Vagina (tissue), 2 donors: ENCODE measurements at regions not wholly inside any gene's neighbourhood (a gene's known extent, or its start where the extent isn't known, plus 50 kb on each side); places are given as distances from the start of the nearest gene placed in this dataset.
"Not testable (repeated sequence)": the region's sequence is repeated elsewhere in the genome, so short reads cannot be mapped to it uniquely, and the experiment has no call there.

ENCODE experiments used
- DNase-seq, 2 donors: peaks; one replicate each; pipeline ENCODE4 v3.0.0-alpha.2; 2017; ENCODE audit errors: extremely low spot score in 2 of 2
- H3K27ac ChIP-seq: fragments of 200-600 bp; sonication (generic); one replicate; pipeline ENCODE4 v1.5.1; 2019
- H3K27me3 ChIP-seq: fragments of 200-600 bp; sonication (generic); one replicate; pipeline ENCODE4 v1.5.1; 2019
- H3K36me3 ChIP-seq, 2 donors: fragments of 200-600 bp; sonication (generic); one replicate each; pipeline ENCODE4 v1.5.1; 2017 to 2019
- H3K4me1 ChIP-seq: fragments of 200-600 bp; sonication (generic); one replicate; pipeline ENCODE4 v1.5.1; 2019
- H3K4me3 ChIP-seq, 2 donors: fragments of 200-600 bp; sonication (generic); 1 replicate in 1 of 2; 2 replicates in 1 of 2; pipeline ENCODE4 v1.5.1; 2016 to 2019
- H3K9me3 ChIP-seq: fragments of 200-600 bp; sonication (generic); one replicate; pipeline ENCODE4 v1.5.1; 2019
- POLR2A ChIP-seq, 2 donors: fragments of 450-650 bp; IDR thresholded peaks; one replicate each; pipeline ENCODE4 v1.6.1; 2017; ENCODE audit warnings: antibody characterized with exemption in 2 of 2, mild to moderate bottlenecking in 2 of 2, moderate library complexity in 2 of 2
- POLR2AphosphoS5 ChIP-seq, 2 donors: sonication (generic); formaldehyde crosslinking; IDR thresholded peaks; one replicate each; pipeline ENCODE4 v1.9.0; 2017; ENCODE audit warnings: antibody characterized with exemption in 2 of 2, mild to moderate bottlenecking in 2 of 2, low read depth in 1 of 2; ENCODE audit not compliant: insufficient read depth in 1 of 2
- intact Hi-C: fragments of 100-400 bp; cut with DNase I; formaldehyde crosslinking; loops from one replicate; pipeline ENCODE4 v1.15.1; 2023
- TF ChIP-seq, protein P1 (sequence below), 3 experiments: fragments of 450-650 bp in 2 of 3; fragments of 200-600 bp in 1 of 3; sonication (generic) in 1 of 3; IDR thresholded peaks; one replicate each; pipeline ENCODE4 v1.5.1; 2017 to 2019; ENCODE audit warnings: antibody characterized with exemption in 3 of 3, mild to moderate bottlenecking in 2 of 3, moderate library complexity in 2 of 3

DNA sequence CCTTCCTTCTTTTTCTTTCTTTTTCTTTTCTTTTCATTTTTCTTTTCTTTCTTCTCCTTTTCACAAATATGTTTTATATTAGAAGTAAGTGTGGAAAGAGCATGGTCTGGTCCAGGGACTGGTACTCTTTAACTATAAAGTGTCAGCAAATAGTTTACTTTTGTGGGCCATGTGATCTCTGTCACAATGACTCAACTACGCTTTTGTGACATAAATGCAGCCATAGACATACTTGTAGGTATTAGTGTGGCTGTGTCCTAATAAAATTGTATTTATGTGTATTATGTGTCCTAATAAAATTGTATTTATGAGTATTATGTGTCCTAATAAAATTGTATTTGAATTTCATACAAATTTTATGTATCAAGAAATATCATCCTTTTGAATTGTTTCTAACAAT, 749.1 kb upstream of the ARPP21 start:
- Histone ChIP-seq H3K27ac (no peak overlapping the region), H3K4me1 (no peaks in the 10 kb centered on the region), H3K9me3 (no peaks in the 10 kb centered on the region), H3K27me3 (no peaks in the 10 kb centered on the region), H3K4me3 (no peak overlapping the region), H3K36me3 (no peaks in the 10 kb centered on the region)
- intact Hi-C loops, result no loop called here
- TF ChIP-seq POLR2A (IDR thresholded peaks at IDR 0.05) (no peak), POLR2AphosphoS5 (IDR thresholded peaks at IDR 0.05; ENCODE audit: insufficient read depth in 1 of 2, low read depth in 1 of 2) (no peak)
- TF ChIP-seq, protein P1, sequence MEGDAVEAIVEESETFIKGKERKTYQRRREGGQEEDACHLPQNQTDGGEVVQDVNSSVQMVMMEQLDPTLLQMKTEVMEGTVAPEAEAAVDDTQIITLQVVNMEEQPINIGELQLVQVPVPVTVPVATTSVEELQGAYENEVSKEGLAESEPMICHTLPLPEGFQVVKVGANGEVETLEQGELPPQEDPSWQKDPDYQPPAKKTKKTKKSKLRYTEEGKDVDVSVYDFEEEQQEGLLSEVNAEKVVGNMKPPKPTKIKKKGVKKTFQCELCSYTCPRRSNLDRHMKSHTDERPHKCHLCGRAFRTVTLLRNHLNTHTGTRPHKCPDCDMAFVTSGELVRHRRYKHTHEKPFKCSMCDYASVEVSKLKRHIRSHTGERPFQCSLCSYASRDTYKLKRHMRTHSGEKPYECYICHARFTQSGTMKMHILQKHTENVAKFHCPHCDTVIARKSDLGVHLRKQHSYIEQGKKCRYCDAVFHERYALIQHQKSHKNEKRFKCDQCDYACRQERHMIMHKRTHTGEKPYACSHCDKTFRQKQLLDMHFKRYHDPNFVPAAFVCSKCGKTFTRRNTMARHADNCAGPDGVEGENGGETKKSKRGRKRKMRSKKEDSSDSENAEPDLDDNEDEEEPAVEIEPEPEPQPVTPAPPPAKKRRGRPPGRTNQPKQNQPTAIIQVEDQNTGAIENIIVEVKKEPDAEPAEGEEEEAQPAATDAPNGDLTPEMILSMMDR (IDR thresholded peaks at IDR 0.05), result no peak
- DNase-seq, result no peak

DNA sequence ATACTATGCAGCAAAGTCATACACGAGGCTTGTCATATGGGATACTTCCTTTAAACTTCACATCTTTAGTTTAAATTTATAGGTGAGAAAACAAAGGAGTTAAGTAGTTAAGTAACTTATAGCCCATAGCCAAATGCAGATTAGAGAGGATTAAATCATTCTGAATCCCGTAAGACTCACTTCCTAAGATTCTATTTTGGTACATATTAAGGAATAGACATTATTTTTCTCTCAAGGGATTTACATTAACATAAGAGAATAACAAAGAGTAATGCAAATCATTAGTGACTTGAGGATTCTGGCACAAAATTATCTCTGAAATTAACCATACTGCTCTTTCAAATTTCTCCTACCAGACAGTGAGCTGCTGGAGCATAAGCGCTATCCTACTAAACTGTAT, 747.4 kb upstream of the ARPP21 start:
- DNase-seq, result no peak
- Histone ChIP-seq H3K4me1 (no peaks in the 10 kb centered on the region), H3K27ac (no peak overlapping the region), H3K36me3 (no peaks in the 10 kb centered on the region), H3K4me3 (no peak overlapping the region), H3K9me3 (no peaks in the 10 kb centered on the region), H3K27me3 (no peaks in the 10 kb centered on the region)
- intact Hi-C loops, result no loop called here
- TF ChIP-seq, protein P1 (IDR thresholded peaks at IDR 0.05), result no peak
- TF ChIP-seq POLR2AphosphoS5 (IDR thresholded peaks at IDR 0.05; ENCODE audit: insufficient read depth in 1 of 2, low read depth in 1 of 2) (no peak), POLR2A (IDR thresholded peaks at IDR 0.05) (no peak)

DNA sequence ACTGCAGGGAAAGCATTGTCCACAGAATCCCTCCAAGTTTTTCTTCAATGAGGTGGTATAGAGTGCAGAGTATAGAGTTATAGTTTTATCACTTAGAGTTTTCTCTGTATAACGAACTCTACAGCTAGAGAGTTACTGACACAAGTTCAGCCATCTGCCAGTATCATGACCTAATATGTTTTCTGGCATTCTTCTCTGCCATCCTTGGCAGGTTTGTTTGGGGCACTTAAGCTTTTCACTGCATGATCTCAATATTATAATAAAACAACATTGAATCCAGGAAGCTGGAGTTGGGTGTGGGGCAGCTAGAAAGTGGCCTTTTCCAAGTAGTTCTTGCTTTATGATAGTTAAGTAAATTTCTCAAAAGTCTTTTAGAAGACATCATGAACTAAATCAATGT, 743.5 kb upstream of the ARPP21 start:
- Histone ChIP-seq H3K4me3 (no peak overlapping the region), H3K36me3 (no peaks in the 10 kb centered on the region), H3K27me3 (no peaks in the 10 kb centered on the region), H3K9me3 (no peaks in the 10 kb centered on the region), H3K27ac (no peak overlapping the region), H3K4me1 (no peaks in the 10 kb centered on the region)
- no peak for DNase-seq
- intact Hi-C loops, result no loop called here
- no peak for TF ChIP-seq POLR2A (IDR thresholded peaks at IDR 0.05)
- no peak for TF ChIP-seq POLR2AphosphoS5 (IDR thresholded peaks at IDR 0.05; ENCODE audit: insufficient read depth in 1 of 2, low read depth in 1 of 2)
- TF ChIP-seq, protein P1 (IDR thresholded peaks at IDR 0.05), result no peak

DNA sequence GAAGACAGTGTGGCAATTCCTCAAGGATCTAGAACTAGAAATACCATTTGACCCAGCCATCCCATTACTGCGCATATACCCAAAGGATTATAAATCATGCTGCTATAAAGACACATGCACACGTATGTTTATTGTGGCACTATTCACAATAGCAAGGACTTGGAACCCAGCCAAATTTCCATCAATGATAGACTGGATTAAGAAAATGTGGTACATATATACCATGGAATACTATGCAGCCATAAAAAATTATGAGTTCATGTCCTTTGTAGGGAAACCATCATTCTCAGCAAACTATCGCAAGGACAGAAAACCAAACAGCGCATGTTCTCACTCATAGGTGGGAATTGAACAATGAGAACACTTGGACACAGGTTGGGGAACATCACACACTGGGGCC, 729.6 kb upstream of the ARPP21 start:
- H3K36me3 ChIP-seq, H3K4me1 ChIP-seq, H3K27me3 ChIP-seq, DNase-seq, intact Hi-C loops, H3K9me3 ChIP-seq, H3K27ac ChIP-seq, H3K4me3 ChIP-seq: not testable (repeated sequence)

DNA sequence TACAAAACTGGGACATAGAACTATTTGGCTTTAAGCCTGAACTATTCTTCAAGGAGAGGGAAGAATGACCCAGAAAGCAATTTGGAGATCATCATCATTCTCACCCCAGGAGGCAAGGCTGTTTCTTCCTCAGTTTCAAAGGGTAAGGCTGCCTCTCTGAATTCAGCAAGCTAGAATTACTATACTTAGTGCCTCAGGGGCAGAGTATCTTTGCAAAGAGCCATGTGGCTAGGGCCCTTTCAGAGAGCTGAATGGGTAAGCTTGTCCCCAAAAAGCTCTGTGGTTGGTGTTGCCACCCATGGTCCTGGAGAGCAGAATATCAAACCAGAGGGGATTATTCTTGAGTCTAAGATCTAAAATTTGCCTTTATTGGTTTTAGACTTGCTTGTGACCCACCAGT, 720.3 kb upstream of the ARPP21 start:
- H3K27me3 ChIP-seq, result no peaks in the 10 kb centered on the region
- H3K9me3 ChIP-seq, result no peaks in the 10 kb centered on the region
- no peaks in the 10 kb centered on the region for H3K36me3 ChIP-seq
- H3K4me3 ChIP-seq, result no peak overlapping the region
- intact Hi-C loops, result no loop called here
- no peak overlapping the region for H3K27ac ChIP-seq
- DNase-seq, result no peak
- no peaks in the 10 kb centered on the region for H3K4me1 ChIP-seq
- no peak for TF ChIP-seq POLR2A (IDR thresholded peaks at IDR 0.05)
- TF ChIP-seq, protein P1 (IDR thresholded peaks at IDR 0.05), result no peak
- TF ChIP-seq POLR2AphosphoS5 (IDR thresholded peaks at IDR 0.05; ENCODE audit: insufficient read depth in 1 of 2, low read depth in 1 of 2), result no peak

DNA sequence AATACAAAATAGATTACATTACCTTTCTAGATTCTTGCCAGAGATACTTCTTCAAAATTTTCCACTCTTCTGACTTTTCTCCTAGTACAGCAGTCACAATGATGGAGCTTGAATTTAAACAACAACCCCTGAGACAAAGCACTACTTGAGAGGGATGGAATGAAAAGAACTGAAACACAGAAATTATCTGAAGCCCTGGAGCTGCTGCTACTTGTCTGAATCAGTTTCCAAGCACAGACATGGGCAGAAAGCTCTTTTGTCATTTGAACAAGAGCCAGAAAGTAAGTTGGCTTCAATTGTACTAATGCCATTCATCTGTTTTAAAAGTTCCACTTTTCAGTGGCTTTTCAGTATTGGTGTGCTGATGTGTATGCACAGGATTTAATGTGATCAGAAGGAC, 718.5 kb upstream of the ARPP21 start:
- Histone ChIP-seq H3K4me3 (no peak overlapping the region), H3K4me1 (no peaks in the 10 kb centered on the region), H3K36me3 (no peaks in the 10 kb centered on the region), H3K9me3 (no peaks in the 10 kb centered on the region), H3K27me3 (no peaks in the 10 kb centered on the region), H3K27ac (no peak overlapping the region)
- no peak for DNase-seq
- intact Hi-C loops, result no loop called here
- no peak for TF ChIP-seq POLR2AphosphoS5 (IDR thresholded peaks at IDR 0.05; ENCODE audit: insufficient read depth in 1 of 2, low read depth in 1 of 2)
- TF ChIP-seq, protein P1 (IDR thresholded peaks at IDR 0.05), result no peak
- no peak for TF ChIP-seq POLR2A (IDR thresholded peaks at IDR 0.05)
